ENCODE measurements at regions not wholly inside any gene's neighbourhood (a gene's known extent, or its start where the extent isn't known, plus 50 kb on each side); places are given as distances from the start of the nearest gene placed in this dataset.
"Not testable (repeated sequence)": the region's sequence is repeated elsewhere in the genome, so short reads cannot be mapped to it uniquely, and the experiment has no call there.

DNA sequence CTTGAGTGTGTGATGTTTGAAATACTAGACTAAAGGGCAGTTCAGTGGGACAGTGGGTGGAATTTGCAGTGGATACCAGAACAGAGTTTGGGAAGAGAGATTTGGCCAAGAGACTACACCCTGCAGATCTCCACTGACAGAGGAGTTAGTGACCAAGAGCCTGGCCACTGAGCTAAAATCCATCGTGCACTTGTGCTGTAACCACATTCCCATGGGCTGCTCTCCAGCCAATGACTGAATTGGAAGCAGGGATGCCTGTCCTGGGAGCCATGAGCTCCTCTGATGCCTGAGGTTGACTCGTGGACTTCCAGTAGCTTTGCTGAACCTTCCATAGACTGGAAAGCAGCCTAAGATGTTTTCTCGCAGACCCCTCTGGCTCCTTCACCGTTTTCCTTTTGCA is 296.1 kb downstream of the TRIML1 start:
- no peak for DNase-seq (ENCODE audit: low read depth)

DNA sequence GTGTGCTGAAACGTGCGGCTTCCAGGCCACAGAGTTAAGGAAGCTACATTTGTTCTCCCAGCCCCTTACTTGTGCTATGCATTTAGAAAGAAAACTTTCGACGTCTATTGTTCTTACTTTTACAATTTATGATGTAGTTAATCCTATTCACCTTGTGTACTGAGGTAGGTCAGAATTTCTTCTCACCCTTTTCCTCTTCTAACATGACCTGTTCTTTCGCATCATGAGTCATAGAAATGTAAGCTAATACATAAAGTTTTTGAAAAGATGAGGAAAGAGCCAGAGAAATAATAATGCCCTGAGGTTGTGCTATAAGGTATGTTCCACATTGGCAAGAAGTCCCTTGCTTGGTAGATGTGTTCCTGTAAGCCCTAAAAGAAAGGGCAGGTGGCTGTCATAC is 298.3 kb downstream of the TRIML1 start:
- no peak for DNase-seq (ENCODE audit: low read depth)

GRCh38 chr4:188438391-188438824 is 299.2 kb downstream of the TRIML1 start:
- DNase-seq (ENCODE audit: low read depth), result not testable (repeated sequence)

DNA sequence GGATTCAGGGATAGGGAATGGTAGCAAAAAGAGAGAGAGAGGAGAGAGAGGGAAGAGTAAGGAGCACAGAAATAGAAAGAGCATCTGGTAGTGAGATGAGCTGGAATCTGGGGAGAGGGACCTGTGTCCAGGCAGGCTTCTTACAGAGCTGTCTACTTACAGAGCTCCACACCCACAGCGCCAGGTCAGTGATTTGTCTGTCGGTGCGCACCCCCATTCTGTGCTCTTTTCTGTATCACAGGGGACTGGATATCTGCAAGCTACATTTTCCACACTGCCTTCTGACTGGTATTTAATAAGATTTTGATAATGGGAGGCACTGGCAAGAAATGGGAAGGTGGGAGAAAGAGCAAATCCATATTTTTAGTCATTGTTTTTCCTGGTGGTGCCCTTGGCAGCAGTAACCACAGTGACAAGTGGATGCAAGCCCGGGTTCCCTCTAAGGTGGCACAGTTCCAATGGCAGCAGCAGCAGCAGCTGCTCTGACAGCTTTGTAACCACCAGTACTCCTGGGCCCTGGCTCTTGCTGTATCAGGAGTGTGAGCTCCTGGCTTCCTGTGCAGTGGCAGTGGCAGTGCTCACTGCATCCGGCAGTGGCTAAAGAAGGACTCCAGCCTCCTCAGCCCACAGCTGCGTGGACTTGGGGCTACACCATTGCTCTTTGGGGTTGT is 300.5 kb downstream of the TRIML1 start:
- no peak for DNase-seq (ENCODE audit: low read depth)

GRCh38 chr4:188444500-188444899 is 305.3 kb downstream of the TRIML1 start:
- DNase-seq (ENCODE audit: low read depth), result no peak

GRCh38 chr4:188448996-188449395 is 309.8 kb downstream of the TRIML1 start:
- not testable (repeated sequence) for DNase-seq (ENCODE audit: low read depth)

DNA sequence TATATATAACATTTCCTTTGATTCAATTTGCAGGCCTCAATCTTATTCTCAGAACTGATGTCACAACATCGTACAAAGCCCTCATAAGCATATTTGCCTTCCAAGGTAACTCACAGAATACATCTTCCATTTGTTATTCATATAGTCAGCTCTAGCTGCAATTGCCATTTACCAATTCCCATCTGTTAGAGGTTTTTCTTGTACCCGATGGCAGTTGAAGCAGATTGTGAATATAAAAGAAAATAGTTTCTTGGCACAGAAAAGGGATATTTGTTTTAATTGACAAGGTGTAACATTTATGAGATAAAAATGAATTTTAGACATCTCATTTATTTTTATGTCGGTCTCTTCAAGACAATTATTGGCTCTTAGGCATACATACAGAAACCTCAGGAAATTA is 311.3 kb downstream of the TRIML1 start:
- no peak for DNase-seq (ENCODE audit: low read depth)

- no peak for DNase-seq (ENCODE audit: low read depth)
Observed at GRCh38 chr4:188452097-188452496, 312.9 kb downstream of the TRIML1 start.

- no peak for DNase-seq (ENCODE audit: low read depth)
Observed at GRCh38 chr4:188454575-188454974, 315.3 kb downstream of the TRIML1 start.

GRCh38 chr4:188455062-188455752 is 316.0 kb downstream of the TRIML1 start:
- no peak for DNase-seq (ENCODE audit: low read depth)

GRCh38 chr4:188459381-188459780 is 320.1 kb downstream of the TRIML1 start:
- no peak for DNase-seq (ENCODE audit: low read depth)

DNA sequence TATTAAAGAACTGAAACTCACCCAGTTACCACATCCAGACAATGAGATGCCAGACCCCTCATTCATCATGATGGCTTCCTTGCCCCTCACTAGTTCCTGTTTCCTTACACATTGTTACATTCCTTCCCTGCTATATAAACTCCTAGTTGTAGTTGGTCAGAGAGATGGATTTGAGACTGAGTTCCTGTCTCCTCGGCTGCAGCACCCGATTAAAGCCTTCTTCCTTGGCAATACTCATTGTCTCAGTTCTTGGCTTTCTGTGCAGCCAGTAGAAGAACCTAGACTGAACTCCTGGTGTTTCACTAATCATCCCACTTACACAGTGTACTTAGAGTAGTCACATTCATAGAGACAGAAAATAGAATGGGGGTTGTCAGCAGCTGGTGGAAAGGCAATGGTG is 324.7 kb downstream of the TRIML1 start:
- no peak for DNase-seq (ENCODE audit: low read depth)

GRCh38 chr4:188466001-188466400 is 326.8 kb downstream of the TRIML1 start:
- no peak for DNase-seq (ENCODE audit: low read depth)

GRCh38 chr4:188484256-188484655 is 345.0 kb downstream of the TRIML1 start:
- no peak for DNase-seq (ENCODE audit: low read depth)

DNA sequence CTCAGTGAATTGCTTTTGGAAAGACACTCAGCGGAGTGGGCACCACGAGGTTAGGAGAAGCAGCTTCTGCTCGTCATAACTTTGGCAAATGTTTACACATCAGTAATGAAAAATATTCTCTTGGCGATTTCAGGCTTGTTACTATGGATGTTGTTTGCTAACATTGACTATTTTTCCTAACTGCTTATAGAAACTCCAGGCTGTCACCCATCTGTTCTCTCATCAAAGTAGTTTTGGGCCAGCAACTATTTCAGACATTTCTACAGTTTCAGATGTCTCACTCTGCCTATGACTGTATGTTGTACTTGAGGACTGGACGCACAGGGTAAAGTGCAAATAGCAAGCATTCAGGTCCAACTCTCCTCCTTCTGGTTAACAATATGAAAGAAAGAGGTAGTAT is 346.7 kb downstream of the TRIML1 start:
- no peak for DNase-seq (ENCODE audit: low read depth)

DNA sequence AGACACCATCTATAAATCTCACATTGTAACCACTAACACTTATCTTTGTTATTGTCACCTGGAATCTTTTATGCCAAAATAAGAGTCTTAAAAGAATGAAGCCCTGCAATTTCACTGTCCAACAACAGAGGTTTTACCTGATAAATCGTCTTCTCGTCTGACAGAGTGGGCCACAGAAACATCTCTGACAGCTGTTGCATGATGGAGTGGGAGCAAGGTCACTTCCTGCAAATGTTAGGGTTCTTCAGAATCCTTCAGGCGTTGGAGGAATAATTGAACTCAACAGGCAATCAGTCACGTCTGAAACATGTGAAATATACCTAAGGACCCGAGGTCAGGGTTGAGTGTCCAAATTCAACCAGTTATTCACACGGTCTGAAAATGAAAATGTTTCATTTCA is 353.6 kb downstream of the TRIML1 start:
- DNase-seq (ENCODE audit: low read depth), result no peak

DNA sequence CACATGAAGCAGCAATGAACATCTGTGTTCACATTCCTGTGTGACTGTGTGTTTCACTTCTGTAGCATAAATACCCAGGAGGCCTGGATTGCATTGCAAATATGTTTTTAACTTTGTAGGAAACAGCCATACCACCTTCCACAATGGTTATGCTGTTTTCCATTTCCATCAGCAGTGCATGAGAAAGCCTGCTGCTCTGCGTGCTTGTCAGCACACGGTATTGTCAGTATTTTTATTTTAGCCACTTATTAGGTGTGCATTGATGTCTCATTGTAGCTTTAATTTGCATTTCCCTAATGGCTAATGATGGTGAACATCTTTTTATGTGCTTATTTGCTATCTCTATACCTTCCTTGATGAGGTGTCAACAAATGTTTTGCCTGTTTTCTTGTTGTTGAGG is 355.9 kb downstream of the TRIML1 start:
- no peak for DNase-seq (ENCODE audit: low read depth)

DNA sequence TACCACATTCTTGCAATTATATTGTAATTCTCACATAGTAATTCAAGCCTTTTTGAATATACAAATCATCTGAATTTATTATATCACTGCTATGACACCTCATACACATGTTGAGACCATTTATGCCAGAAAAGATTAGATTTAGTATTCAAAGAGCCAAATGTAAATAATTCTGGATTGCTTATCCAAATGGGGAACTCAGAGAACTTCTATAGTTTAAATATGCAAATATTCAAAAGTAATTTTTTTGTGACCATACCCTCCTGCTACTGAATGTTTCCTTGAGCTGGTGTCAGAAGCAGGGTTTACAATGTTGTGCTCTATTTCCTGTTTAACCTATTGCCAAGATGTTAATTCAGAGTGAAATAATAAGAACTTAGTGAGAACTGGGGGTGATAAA is 372.2 kb downstream of the TRIML1 start:
- no peak for DNase-seq (ENCODE audit: low read depth)

DNA sequence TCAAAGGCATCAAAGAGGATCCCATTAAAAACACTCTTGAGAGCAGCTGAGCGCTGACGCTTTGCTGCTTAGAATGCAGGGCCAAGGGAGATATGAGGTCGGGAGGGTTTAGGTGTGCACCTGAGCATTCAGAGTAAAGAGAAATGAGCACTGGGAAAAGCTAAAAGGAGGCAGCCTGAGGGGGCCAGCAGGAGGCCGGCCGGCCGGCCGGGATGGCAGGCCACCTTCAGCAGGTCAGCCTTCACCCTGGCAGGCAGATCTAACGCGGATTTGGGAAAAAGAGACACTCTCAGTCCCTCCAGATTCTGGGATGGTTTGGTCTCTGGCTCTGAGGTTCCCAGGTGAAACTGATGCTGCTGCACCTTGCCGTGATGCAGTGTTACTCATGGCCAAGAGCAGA is 393.5 kb downstream of the TRIML1 start:
- no peak for DNase-seq (ENCODE audit: low read depth)

- no peak for DNase-seq (ENCODE audit: low read depth)
Observed at GRCh38 chr4:188534297-188534696, 395.1 kb downstream of the TRIML1 start.

GRCh38 chr4:188534917-188535316 is 395.7 kb downstream of the TRIML1 start:
- no peak for DNase-seq (ENCODE audit: low read depth)

GRCh38 chr4:188536826-188537225 is 397.6 kb downstream of the TRIML1 start:
- no peak for DNase-seq (ENCODE audit: low read depth)

DNA sequence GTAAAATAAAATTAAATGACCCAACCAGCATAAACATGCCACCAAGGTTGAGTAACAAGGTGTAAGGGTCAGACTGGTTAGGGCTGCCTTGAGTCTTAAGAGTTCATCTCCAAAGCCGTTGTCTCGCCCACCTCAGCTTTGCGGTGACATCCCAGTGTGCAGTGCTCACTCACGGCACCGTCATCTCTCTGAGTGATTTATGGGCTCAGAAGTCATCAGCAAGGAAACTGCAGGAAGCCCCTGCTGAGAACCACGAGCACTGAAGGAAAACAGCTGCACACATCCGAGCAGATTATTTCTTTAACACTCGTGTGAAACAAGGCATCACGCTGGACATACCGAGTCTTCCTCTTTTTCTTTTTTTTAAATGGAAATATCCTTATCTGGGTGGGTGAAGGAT is 411.1 kb downstream of the TRIML1 start:
- no peak for DNase-seq (ENCODE audit: low read depth)

- no peak for DNase-seq (ENCODE audit: low read depth)
Observed at GRCh38 chr4:188551156-188551555, 411.9 kb downstream of the TRIML1 start.
